VCaP (cell line): ENCODE measurements at regions not wholly inside any gene's neighbourhood (a gene's known extent, or its start where the extent isn't known, plus 50 kb on each side); places are given as distances from the start of the nearest gene placed in this dataset.

Experiments
- H3K27ac ChIP-seq: fragments of 450-650 bp; 2 replicates; pipeline ENCODE4 v1.5.1; 2017
- CTCF ChIP-seq: fragments of 450-650 bp; conservative IDR thresholded peaks from 2 replicates; pipeline ENCODE4 v1.5.1; 2017; ENCODE audit warnings: mild to moderate bottlenecking, moderate library complexity

- H3K27ac ChIP-seq, result no peak overlapping the region
- no peak for TF ChIP-seq CTCF
Measured at GRCh38 chr20:24784607-24785006, 164.5 kb upstream of the CST7 start.

GRCh38 chr20:24785141-24786110 is 163.6 kb upstream of the CST7 start:
- H3K27ac ChIP-seq, result no peak overlapping the region
- no peak for TF ChIP-seq CTCF

- H3K27ac ChIP-seq, result no peak overlapping the region
Measured at GRCh38 chr20:24786111-24786495, 163.0 kb upstream of the CST7 start.

GRCh38 chr20:24786646-24787045 is 162.4 kb upstream of the CST7 start:
- H3K27ac ChIP-seq, result no peak overlapping the region
- no peak for TF ChIP-seq CTCF

More at GRCh38 chr20:24786111-24786495, 163.0 kb upstream of the CST7 start:
- no peak for TF ChIP-seq CTCF

- TF ChIP-seq CTCF, result no peak
- no peak overlapping the region for H3K27ac ChIP-seq
Measured at GRCh38 chr20:24787071-24787470, 162.0 kb upstream of the CST7 start.

GRCh38 chr20:24787621-24788020 is 161.4 kb upstream of the CST7 start:
- TF ChIP-seq CTCF, result no peak
- no peak overlapping the region for H3K27ac ChIP-seq

- TF ChIP-seq CTCF, result no peak
- no peak overlapping the region for H3K27ac ChIP-seq
Measured at GRCh38 chr20:24789877-24790276, 159.2 kb upstream of the CST7 start.
